ENCODE measurements at regions not wholly inside any gene's neighbourhood (a gene's known extent, or its start where the extent isn't known, plus 50 kb on each side); places are given as distances from the start of the nearest gene placed in this dataset.

- no peak overlapping the region for H3K27ac ChIP-seq (ENCODE audit: low read depth, low read length)
- no peak overlapping the region for H3K4me3 ChIP-seq (ENCODE audit: low read depth, low read length)
- no peak for DNase-seq (ENCODE audit: low read depth, low spot score)
- POLR2A ChIA-PET, result no interaction called here
- no peaks in the 10 kb centered on the region for H3K27me3 ChIP-seq (ENCODE audit: control insufficient read depth, insufficient read depth, low read length)
- CTCF ChIA-PET, result interaction anchor here (0.7 to 1.1 kb wide), 2 partner anchors 16 to 40 kb away, joined by 3 to 8 read pairs; no protein-coding TSS in a partner anchor
- no peak for TF ChIP-seq CTCF (IDR thresholded peaks at IDR 0.05; ENCODE audit: low read depth, low read length)
- H3K9me3 ChIP-seq (ENCODE audit: control insufficient read depth, insufficient read depth, low read length), result no peaks in the 10 kb centered on the region
Observed at GRCh38 chr6:48835421-48835958, 627.6 kb downstream of the MMUT start.

DNA sequence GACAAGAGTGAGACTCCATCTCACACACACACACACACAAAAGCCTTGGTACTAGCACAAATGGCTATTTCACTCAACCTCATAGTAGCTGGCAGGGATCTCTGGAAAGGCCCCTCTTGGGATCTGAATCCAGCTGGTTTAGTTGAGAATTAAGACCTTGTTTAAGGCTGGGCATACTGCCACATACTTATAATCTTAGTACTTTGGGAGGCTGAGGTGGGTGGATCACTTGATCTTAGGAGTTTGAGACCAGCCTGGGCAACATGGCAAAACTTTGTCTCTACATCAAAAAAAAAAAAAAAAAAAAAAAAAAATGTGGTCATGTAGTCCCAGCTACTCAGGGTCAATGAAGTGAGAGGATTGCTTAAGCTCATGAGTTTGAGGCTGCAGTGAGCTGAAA lies 628.3 kb downstream of the MMUT start:
- no peak overlapping the region for H3K4me3 ChIP-seq (ENCODE audit: low read depth, low read length)
- no peaks in the 10 kb centered on the region for H3K9me3 ChIP-seq (ENCODE audit: control insufficient read depth, insufficient read depth, low read length)
- POLR2A ChIA-PET, result no interaction called here
- no peak overlapping the region for H3K27ac ChIP-seq (ENCODE audit: low read depth, low read length)
- no peak for TF ChIP-seq CTCF (IDR thresholded peaks at IDR 0.05; ENCODE audit: low read depth, low read length)
- no peaks in the 10 kb centered on the region for H3K27me3 ChIP-seq (ENCODE audit: control insufficient read depth, insufficient read depth, low read length)
- no peak for DNase-seq (ENCODE audit: low read depth, low spot score)
- CTCF ChIA-PET, result interaction anchor here (1.1 kb wide), 1 partner anchor 15 kb away, joined by 8 read pairs; no protein-coding TSS in a partner anchor

DNA sequence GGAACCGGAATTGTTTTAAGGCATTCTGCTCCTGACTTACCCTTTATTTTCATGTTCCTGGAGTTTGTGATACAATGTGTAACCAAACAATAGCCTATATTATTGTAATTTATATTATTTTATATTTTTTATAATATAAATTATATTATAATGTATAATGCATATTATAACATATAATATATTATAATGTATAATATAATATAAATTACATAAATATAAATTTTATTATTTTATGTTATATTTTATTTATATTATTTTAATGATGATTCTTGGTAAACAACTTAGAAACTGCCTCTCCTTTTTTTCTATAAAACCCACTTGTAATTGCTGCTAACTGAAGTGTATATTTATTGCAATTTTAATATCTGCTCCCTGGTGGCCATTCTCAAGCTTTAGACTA lies 629.1 kb downstream of the MMUT start:
- Histone ChIP-seq H3K9me3 (ENCODE audit: control insufficient read depth, insufficient read depth, low read length) (no peaks in the 10 kb centered on the region), H3K27ac (ENCODE audit: low read depth, low read length) (no peak overlapping the region), H3K27me3 (ENCODE audit: control insufficient read depth, insufficient read depth, low read length) (no peaks in the 10 kb centered on the region), H3K4me3 (ENCODE audit: low read depth, low read length) (no peak overlapping the region)
- TF ChIP-seq CTCF (IDR thresholded peaks at IDR 0.05; ENCODE audit: low read depth, low read length), result no peak
- no peak for DNase-seq (ENCODE audit: low read depth, low spot score)
- ChIA-PET POLR2A (no interaction called here), CTCF (no interaction called here)

DNA sequence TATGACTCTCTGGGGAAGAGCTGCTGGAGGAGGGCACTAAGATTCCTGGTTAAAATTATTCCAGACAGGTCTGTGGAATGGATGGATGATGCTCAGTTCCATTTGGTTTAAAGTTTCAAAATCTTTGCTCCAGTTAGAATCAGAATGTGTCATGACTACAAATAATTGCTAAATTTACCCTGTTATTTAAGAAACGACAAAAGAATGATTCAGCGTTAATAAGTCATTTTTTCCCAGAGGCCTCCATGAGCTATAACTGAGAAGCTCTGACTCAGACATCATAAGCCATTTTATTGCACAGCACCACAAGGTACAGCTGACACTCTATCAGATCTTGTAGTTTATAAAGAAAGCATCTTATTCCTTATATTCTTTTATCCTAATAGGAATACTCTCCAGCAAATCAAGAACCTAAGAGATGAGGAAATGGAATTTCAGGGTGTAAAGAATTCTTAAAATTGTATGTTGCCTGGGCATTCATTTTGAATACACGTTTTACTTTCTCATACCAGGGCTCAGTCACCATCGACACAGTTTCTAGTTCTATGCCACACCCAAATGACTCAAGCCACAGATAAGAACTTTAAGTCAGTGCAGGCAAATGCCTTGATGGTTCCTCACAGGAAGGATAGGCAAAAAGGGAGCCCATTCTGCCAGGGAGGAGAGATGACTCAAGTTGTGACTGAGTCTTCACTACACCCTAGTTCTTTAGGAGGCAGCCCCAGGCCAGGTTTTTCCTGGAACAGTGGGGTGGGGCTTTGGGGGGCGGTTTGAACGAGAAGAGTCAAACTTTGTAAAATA lies 636.0 kb downstream of the MMUT start:
- H3K4me3 ChIP-seq (ENCODE audit: low read depth, low read length), result no peak overlapping the region
- no peaks in the 10 kb centered on the region for H3K9me3 ChIP-seq (ENCODE audit: control insufficient read depth, insufficient read depth, low read length)
- ChIA-PET POLR2A (interaction anchor here (1.5 kb wide), 1 partner anchor 80 kb away, joined by 3 read pairs; no protein-coding TSS in a partner anchor), CTCF (interaction anchor here (0.7 kb wide), 1 partner anchor 583 kb away, joined by 3 read pairs; no protein-coding TSS in a partner anchor)
- no peaks in the 10 kb centered on the region for H3K27me3 ChIP-seq (ENCODE audit: control insufficient read depth, insufficient read depth, low read length)
- no peak for TF ChIP-seq CTCF (IDR thresholded peaks at IDR 0.05; ENCODE audit: low read depth, low read length)
- DNase-seq (ENCODE audit: low read depth, low spot score), result peak; percentile 67
- H3K27ac ChIP-seq (ENCODE audit: low read depth, low read length), result peak overlapping the region; percentile 89

GRCh38 chr6:48826152-48826515 lies 636.9 kb downstream of the MMUT start:
- ChIA-PET POLR2A (interaction anchor here (1.5 kb wide), 1 partner anchor 79 kb away, joined by 3 read pairs; no protein-coding TSS in a partner anchor), CTCF (interaction anchor here (0.7 kb wide), 2 partner anchors 24 to 584 kb away, joined by 3 read pairs; no protein-coding TSS in a partner anchor)
- Histone ChIP-seq H3K27me3 (ENCODE audit: control insufficient read depth, insufficient read depth, low read length) (no peaks in the 10 kb centered on the region), H3K9me3 (ENCODE audit: control insufficient read depth, insufficient read depth, low read length) (no peaks in the 10 kb centered on the region), H3K27ac (ENCODE audit: low read depth, low read length) (no peak overlapping the region), H3K4me3 (ENCODE audit: low read depth, low read length) (no peak overlapping the region)
- no peak for TF ChIP-seq CTCF (IDR thresholded peaks at IDR 0.05; ENCODE audit: low read depth, low read length)
- no peak for DNase-seq (ENCODE audit: low read depth, low spot score)
